ENCODE measurements at regions not wholly inside any gene's neighbourhood (a gene's known extent, or its start where the extent isn't known, plus 50 kb on each side); places are given as distances from the start of the nearest gene placed in this dataset.
"Not testable (repeated sequence)": the region's sequence is repeated elsewhere in the genome, so short reads cannot be mapped to it uniquely, and the experiment has no call there.

DNA sequence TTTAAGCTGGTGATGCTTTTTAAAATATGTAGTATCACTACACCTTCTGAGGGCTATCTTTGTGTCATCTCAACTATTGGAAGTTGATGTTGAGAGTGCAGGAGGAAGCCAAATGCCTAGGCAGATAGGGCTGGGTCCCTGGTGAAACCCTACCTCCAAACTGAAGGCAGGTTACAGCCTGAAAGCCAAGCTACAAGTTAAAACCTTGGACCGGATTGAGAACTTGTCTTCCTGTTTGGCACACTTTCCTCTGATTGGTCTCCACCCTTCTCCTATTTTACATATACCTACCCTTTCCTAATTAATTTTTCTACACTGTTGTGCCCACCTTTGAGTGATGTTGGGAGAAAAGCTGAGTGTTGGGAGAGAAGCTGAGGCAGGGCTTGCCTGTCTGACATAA, 287.8 kb upstream of the CNTN5 start:
- Histone ChIP-seq H3F3A (replicated peaks; ENCODE audit: insufficient read depth) (no peaks in the 10 kb centered on the region), H3K9ac (no peak overlapping the region), H3K36me3 (replicated peaks in 1 of 2; ENCODE audit: control insufficient read depth in 1 of 2, insufficient read depth in 2 of 2, low read length in 1 of 2) (no peaks in the 10 kb centered on the region), H3K9me3 (no peaks in the 10 kb centered on the region), H2AFZ (ENCODE audit: low read depth) (no peak overlapping the region), H3K4me1 (ENCODE audit: control insufficient read depth in 1 of 2, insufficient read depth in 2 of 2, low read depth in 1 of 2, low read length in 1 of 2) (no peaks in the 10 kb centered on the region), H3K79me2 (ENCODE audit: insufficient read depth) (no peaks in the 10 kb centered on the region), H4K20me1 (ENCODE audit: insufficient read depth) (no peaks in the 10 kb centered on the region), H3K27me3 (ENCODE audit: insufficient read depth) (no peaks in the 10 kb centered on the region), H3K4me3 (ENCODE audit: low read depth in 2 of 2, low read length in 1 of 2) (no peak overlapping the region), H3K9me2 (no peaks in the 10 kb centered on the region), H3K27ac (ENCODE audit: low read depth in 2 of 2, low read length in 1 of 2) (no peak overlapping the region), H3K4me2 (no peak overlapping the region)
- no peak for DNase-seq
- ChIA-PET POLR2A (no interaction called here), CTCF (no interaction called here)
- 10% methylated on average over 1 of the region's 1 CpG for WGBS (ENCODE audit: low lambda C conversion rate)
- no peak for TF ChIP-seq FOXJ3 (CRISPR knock-in tag; IDR thresholded peaks at IDR 0.05)
- TF ChIP-seq CHD2 (IDR thresholded peaks at IDR 0.05; ENCODE audit: low read length, partially characterized antibody), result no peak
- no peak for TF ChIP-seq POLR2AphosphoS5 (IDR thresholded peaks at IDR 0.05; ENCODE audit: low read depth, low read length)
- no peak for TF ChIP-seq ELF1 (IDR thresholded peaks at IDR 0.05)
- no peak for TF ChIP-seq EZH2phosphoT487 (IDR thresholded peaks at IDR 0.05; ENCODE audit: borderline replicate concordance, low read depth)
- no peak for TF ChIP-seq MEF2A (IDR thresholded peaks at IDR 0.05; ENCODE audit: borderline replicate concordance, low read depth)
- no peak for TF ChIP-seq TCF12 (IDR thresholded peaks at IDR 0.05)
- TF ChIP-seq NRF1 (IDR thresholded peaks at IDR 0.05; ENCODE audit: low read depth, low read length), result no peak
- TF ChIP-seq, protein P1, sequence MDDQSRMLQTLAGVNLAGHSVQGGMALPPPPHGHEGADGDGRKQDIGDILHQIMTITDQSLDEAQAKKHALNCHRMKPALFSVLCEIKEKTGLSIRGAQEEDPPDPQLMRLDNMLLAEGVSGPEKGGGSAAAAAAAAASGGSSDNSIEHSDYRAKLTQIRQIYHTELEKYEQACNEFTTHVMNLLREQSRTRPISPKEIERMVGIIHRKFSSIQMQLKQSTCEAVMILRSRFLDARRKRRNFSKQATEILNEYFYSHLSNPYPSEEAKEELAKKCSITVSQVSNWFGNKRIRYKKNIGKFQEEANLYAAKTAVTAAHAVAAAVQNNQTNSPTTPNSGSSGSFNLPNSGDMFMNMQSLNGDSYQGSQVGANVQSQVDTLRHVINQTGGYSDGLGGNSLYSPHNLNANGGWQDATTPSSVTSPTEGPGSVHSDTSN (IDR thresholded peaks at IDR 0.05), result no peak
- TF ChIP-seq, protein P2, sequence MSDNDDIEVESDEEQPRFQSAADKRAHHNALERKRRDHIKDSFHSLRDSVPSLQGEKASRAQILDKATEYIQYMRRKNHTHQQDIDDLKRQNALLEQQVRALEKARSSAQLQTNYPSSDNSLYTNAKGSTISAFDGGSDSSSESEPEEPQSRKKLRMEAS (IDR thresholded peaks at IDR 0.05; ENCODE audit: low read depth), result no peak
- no peak for TF ChIP-seq TEAD4 (IDR thresholded peaks at IDR 0.05; ENCODE audit: borderline replicate concordance, insufficient read depth)
- no peak for TF ChIP-seq RCOR1 (IDR thresholded peaks at IDR 0.05; ENCODE audit: low read length)
- no peak for TF ChIP-seq JUND (IDR thresholded peaks at IDR 0.05)
- TF ChIP-seq MXI1 (IDR thresholded peaks at IDR 0.05; ENCODE audit: low read depth, low read length), result no peak
- TF ChIP-seq TAF1 (IDR thresholded peaks at IDR 0.05; ENCODE audit: borderline replicate concordance, low read depth, low read length), result no peak
- TF ChIP-seq GABPA (IDR thresholded peaks at IDR 0.05; ENCODE audit: low read depth), result no peak
- TF ChIP-seq, protein P3, sequence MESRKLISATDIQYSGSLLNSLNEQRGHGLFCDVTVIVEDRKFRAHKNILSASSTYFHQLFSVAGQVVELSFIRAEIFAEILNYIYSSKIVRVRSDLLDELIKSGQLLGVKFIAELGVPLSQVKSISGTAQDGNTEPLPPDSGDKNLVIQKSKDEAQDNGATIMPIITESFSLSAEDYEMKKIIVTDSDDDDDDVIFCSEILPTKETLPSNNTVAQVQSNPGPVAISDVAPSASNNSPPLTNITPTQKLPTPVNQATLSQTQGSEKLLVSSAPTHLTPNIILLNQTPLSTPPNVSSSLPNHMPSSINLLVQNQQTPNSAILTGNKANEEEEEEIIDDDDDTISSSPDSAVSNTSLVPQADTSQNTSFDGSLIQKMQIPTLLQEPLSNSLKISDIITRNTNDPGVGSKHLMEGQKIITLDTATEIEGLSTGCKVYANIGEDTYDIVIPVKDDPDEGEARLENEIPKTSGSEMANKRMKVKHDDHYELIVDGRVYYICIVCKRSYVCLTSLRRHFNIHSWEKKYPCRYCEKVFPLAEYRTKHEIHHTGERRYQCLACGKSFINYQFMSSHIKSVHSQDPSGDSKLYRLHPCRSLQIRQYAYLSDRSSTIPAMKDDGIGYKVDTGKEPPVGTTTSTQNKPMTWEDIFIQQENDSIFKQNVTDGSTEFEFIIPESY (IDR thresholded peaks at IDR 0.05; ENCODE audit: borderline replicate concordance, low read depth), result no peak
- TF ChIP-seq FOXM1 (IDR thresholded peaks at IDR 0.05; ENCODE audit: low read depth), result no peak
- TF ChIP-seq, protein P4, sequence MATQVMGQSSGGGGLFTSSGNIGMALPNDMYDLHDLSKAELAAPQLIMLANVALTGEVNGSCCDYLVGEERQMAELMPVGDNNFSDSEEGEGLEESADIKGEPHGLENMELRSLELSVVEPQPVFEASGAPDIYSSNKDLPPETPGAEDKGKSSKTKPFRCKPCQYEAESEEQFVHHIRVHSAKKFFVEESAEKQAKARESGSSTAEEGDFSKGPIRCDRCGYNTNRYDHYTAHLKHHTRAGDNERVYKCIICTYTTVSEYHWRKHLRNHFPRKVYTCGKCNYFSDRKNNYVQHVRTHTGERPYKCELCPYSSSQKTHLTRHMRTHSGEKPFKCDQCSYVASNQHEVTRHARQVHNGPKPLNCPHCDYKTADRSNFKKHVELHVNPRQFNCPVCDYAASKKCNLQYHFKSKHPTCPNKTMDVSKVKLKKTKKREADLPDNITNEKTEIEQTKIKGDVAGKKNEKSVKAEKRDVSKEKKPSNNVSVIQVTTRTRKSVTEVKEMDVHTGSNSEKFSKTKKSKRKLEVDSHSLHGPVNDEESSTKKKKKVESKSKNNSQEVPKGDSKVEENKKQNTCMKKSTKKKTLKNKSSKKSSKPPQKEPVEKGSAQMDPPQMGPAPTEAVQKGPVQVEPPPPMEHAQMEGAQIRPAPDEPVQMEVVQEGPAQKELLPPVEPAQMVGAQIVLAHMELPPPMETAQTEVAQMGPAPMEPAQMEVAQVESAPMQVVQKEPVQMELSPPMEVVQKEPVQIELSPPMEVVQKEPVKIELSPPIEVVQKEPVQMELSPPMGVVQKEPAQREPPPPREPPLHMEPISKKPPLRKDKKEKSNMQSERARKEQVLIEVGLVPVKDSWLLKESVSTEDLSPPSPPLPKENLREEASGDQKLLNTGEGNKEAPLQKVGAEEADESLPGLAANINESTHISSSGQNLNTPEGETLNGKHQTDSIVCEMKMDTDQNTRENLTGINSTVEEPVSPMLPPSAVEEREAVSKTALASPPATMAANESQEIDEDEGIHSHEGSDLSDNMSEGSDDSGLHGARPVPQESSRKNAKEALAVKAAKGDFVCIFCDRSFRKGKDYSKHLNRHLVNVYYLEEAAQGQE (IDR thresholded peaks at IDR 0.05; ENCODE audit: low read depth, low read length), result no peak
- TF ChIP-seq, protein P5, sequence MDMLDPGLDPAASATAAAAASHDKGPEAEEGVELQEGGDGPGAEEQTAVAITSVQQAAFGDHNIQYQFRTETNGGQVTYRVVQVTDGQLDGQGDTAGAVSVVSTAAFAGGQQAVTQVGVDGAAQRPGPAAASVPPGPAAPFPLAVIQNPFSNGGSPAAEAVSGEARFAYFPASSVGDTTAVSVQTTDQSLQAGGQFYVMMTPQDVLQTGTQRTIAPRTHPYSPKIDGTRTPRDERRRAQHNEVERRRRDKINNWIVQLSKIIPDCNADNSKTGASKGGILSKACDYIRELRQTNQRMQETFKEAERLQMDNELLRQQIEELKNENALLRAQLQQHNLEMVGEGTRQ (IDR thresholded peaks at IDR 0.05; ENCODE audit: borderline replicate concordance, low read depth, low read length), result no peak

DNA sequence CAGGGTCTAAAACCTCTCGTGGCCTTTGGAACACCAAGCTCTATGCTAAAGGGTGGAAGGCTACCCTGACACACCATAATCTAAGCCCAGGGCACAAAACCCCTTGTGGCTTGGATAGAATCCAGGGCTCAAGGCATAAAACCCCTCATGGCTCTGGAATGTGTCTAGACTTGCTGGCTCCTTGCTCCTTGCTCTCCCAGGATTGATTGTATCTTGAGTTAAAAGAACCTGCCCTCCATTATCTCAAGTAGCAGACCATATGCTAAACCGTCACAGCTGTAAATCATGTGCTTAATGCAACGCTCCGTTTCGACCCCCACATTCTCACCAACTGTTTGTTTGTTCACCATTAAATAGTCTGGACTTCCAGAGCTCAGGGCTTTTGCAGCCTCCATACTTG, 287.4 kb upstream of the CNTN5 start:
- H3F3A ChIP-seq (replicated peaks; ENCODE audit: insufficient read depth); H3K4me3 ChIP-seq (ENCODE audit: low read depth in 2 of 2, low read length in 1 of 2); H3K36me3 ChIP-seq (replicated peaks in 1 of 2; ENCODE audit: control insufficient read depth in 1 of 2, insufficient read depth in 2 of 2, low read length in 1 of 2); H3K4me1 ChIP-seq (ENCODE audit: control insufficient read depth in 1 of 2, insufficient read depth in 2 of 2, low read depth in 1 of 2, low read length in 1 of 2); H3K9me2 ChIP-seq; H2AFZ ChIP-seq (ENCODE audit: low read depth); POLR2A ChIA-PET; H3K79me2 ChIP-seq (ENCODE audit: insufficient read depth); H3K9ac ChIP-seq; H3K27ac ChIP-seq (ENCODE audit: low read depth in 2 of 2, low read length in 1 of 2); H3K27me3 ChIP-seq (ENCODE audit: insufficient read depth); CTCF ChIA-PET; H3K4me2 ChIP-seq; H3K9me3 ChIP-seq; H4K20me1 ChIP-seq (ENCODE audit: insufficient read depth); DNase-seq: not testable (repeated sequence)
- 2% methylated on average over 5 of the region's 5 CpGs for WGBS (ENCODE audit: low lambda C conversion rate)

Measured in SK-N-SH (cell line).